Type B pancreatic cell (in vitro differentiated cells): ENCODE measurements at regions not wholly inside any gene's neighbourhood (a gene's known extent, or its start where the extent isn't known, plus 50 kb on each side); places are given as distances from the start of the nearest gene placed in this dataset.

Experiments
- DNase-seq: peaks from one replicate; pipeline ENCODE4 v3.0.0; 2021; ENCODE audit warnings: mixed read lengths; ENCODE audit not compliant: unreplicated experiment; ENCODE audit errors: extremely low spot score
- H3K27ac Mint-ChIP-seq: 2 replicates; pipeline ENCODE4 v1.8.0; 2021; ENCODE audit warnings: mild to moderate bottlenecking, mixed read lengths
- H3K27me3 Mint-ChIP-seq: 2 replicates; pipeline ENCODE4 v1.8.0; 2021; ENCODE audit warnings: mixed read lengths
- H3K36me3 Mint-ChIP-seq: 2 replicates; pipeline ENCODE4 v1.8.0; 2021; ENCODE audit warnings: mixed read lengths
- H3K4me1 Mint-ChIP-seq: one replicate; pipeline ENCODE4 v1.8.0; 2021; ENCODE audit warnings: mixed read lengths; ENCODE audit not compliant: unreplicated experiment
- H3K4me3 Mint-ChIP-seq: 2 replicates; pipeline ENCODE4 v1.8.0; 2021; ENCODE audit warnings: mild to moderate bottlenecking, mixed read lengths
- H3K9me3 Mint-ChIP-seq: 2 replicates; pipeline ENCODE4 v1.8.0; 2021; ENCODE audit warnings: mixed read lengths
- TF ChIP-seq, protein P1 (sequence below): fragments of 200-600 bp; sonication (generic); conservative IDR thresholded peaks from 2 replicates; pipeline ENCODE4 v1.5.0; 2021; ENCODE audit warnings: antibody characterized with exemption, mild to moderate bottlenecking

DNA sequence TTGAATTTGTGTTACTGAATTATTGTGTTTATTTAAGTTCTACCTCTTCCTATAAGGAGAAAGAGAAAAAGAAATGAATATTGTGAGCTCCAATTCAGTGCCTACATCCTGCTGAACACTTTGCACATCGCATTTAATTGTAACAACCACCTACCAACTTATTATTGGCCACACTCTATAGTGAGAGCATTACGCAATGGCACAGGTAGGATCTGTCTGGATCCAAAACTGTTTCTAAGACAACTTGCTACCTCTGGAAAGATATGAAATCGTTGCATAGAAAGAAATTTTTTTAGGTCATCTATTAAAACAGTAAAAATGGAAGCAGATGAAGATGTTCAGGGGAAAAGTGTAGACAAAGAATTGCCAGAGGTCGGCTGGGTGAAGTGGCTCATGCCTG lies 227.2 kb upstream of the SNX2 start:
- Mint-ChIP-seq H3K27me3 (peaks cover 5% of the 10 kb centered on the region), H3K36me3 (no peaks in the 10 kb centered on the region), H3K9me3 (peaks cover 14% of the 10 kb centered on the region), H3K4me3 (no peak overlapping the region), H3K4me1 (peaks cover 9% of the 10 kb centered on the region), H3K27ac (no peak overlapping the region)
- TF ChIP-seq, protein P1, sequence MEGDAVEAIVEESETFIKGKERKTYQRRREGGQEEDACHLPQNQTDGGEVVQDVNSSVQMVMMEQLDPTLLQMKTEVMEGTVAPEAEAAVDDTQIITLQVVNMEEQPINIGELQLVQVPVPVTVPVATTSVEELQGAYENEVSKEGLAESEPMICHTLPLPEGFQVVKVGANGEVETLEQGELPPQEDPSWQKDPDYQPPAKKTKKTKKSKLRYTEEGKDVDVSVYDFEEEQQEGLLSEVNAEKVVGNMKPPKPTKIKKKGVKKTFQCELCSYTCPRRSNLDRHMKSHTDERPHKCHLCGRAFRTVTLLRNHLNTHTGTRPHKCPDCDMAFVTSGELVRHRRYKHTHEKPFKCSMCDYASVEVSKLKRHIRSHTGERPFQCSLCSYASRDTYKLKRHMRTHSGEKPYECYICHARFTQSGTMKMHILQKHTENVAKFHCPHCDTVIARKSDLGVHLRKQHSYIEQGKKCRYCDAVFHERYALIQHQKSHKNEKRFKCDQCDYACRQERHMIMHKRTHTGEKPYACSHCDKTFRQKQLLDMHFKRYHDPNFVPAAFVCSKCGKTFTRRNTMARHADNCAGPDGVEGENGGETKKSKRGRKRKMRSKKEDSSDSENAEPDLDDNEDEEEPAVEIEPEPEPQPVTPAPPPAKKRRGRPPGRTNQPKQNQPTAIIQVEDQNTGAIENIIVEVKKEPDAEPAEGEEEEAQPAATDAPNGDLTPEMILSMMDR: no peak
- DNase-seq: no peak

DNA sequence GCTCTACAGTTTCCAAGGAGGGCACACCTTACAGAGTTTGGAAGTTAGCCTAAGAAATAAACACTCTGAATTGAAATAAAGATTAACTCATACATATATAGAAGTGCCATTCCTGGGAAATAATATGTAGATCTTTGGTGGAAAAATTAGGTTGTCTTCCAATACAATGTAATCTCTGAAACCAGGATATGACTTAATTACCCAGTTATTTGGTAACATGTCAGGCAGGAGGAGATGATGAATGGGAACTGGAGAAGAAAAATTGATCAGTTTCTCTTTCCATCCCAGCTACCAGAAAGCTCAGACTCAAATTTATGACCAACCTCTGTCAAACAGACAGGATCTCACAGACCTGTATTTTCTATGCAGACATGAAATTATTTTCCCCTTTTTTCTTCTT lies 215.2 kb upstream of the SNX2 start:
- H3K4me3 Mint-ChIP-seq: no peak overlapping the region
- peaks cover 4% of the 10 kb centered on the region for H3K27me3 Mint-ChIP-seq
- DNase-seq: no peak
- no peaks in the 10 kb centered on the region for H3K36me3 Mint-ChIP-seq
- no peak overlapping the region for H3K27ac Mint-ChIP-seq
- TF ChIP-seq, protein P1: no peak
- H3K4me1 Mint-ChIP-seq: no peaks in the 10 kb centered on the region
- H3K9me3 Mint-ChIP-seq: peaks cover 17% of the 10 kb centered on the region

DNA sequence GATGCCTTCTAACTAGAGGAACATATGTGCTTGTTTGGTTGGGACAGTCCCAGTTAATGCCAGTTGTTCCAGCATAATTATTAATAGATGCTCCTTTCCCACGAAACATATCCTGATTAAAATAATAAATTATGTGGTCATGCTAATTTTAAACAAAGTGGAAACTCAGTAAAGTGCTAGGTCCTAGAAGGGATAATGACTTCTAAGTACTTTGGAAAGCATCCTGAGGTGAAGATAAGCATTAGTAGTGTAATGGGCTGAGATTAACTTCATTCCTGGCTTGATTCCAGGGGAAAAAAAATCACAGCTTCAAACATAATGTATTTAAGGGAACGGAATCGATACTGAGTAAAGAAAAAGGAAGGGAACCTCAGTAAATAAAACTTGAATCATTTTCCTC lies 213.7 kb upstream of the SNX2 start:
- TF ChIP-seq, protein P1: no peak
- H3K9me3 Mint-ChIP-seq: peaks cover 13% of the 10 kb centered on the region
- H3K36me3 Mint-ChIP-seq: no peaks in the 10 kb centered on the region
- no peak for DNase-seq
- peaks cover 7% of the 10 kb centered on the region for H3K27me3 Mint-ChIP-seq
- no peak overlapping the region for H3K27ac Mint-ChIP-seq
- H3K4me1 Mint-ChIP-seq: no peaks in the 10 kb centered on the region
- no peak overlapping the region for H3K4me3 Mint-ChIP-seq

DNA sequence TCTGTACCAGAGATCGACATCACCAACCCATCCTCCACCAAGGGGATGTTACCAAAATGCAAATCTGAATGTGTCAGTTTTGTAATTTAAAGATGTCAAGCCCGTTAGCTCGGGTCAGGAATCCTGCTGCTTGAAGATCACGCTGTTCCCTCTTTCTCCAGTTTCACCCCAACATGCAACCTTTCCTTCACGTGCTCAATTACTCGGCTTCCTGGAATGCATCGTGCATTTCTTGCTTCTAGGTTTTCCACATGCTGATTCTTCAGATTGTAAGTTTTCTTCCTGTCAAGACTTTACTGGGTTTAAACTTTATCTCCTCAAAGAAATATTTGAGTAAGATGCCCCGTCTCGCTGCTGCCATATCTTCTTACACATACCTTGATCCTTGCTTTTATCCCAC lies 209.5 kb upstream of the SNX2 start:
- H3K27ac Mint-ChIP-seq: no peak overlapping the region
- H3K4me1 Mint-ChIP-seq: no peaks in the 10 kb centered on the region
- no peak overlapping the region for H3K4me3 Mint-ChIP-seq
- H3K36me3 Mint-ChIP-seq: no peaks in the 10 kb centered on the region
- H3K27me3 Mint-ChIP-seq: peaks cover 7% of the 10 kb centered on the region
- no peaks in the 10 kb centered on the region for H3K9me3 Mint-ChIP-seq
- DNase-seq: no peak
- TF ChIP-seq, protein P1: no peak

DNA sequence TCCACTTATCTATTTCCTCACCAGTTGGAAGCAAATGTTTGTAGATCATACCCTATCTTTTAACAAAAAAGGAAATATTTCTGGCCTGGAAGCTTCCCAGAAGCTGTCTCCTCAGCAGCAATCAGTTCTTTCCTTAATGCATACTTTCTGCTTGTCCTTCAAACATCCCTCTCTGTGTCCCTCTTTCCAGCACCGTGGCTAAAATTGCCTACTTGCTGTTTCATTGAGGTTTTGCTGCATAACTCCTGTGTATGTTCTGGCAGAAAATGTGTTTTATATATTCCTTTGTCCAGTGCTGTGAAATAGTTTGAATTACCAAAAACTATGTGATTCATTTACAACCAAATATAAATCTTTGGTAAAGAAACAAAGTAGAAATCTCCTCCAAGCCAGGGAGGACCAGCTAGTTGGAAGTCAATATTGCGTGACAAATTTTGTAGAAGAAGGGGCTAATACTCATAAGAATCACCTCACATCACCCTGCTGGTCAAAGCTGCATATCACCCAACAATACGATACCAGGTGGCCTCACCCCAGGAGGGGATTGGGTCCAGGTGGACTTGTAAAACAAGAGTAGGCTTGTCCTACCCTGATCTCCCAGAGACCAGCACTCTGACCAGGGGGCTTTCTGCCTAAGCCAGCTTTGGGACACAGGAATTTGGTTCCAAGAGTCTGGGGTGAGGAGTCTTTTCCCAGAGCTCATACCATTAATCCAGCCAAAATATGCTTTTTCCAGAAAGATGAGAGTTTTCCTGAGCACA lies 198.4 kb upstream of the SNX2 start:
- no peak for DNase-seq
- no peak overlapping the region for H3K27ac Mint-ChIP-seq

More for the DNA sequence above, 198.4 kb upstream of the SNX2 start:
- TF ChIP-seq, protein P1: no peak
- no peak overlapping the region for H3K4me3 Mint-ChIP-seq
- H3K36me3 Mint-ChIP-seq: no peaks in the 10 kb centered on the region
- H3K9me3 Mint-ChIP-seq: no peaks in the 10 kb centered on the region
- no peaks in the 10 kb centered on the region for H3K4me1 Mint-ChIP-seq
- peaks cover 10% of the 10 kb centered on the region for H3K27me3 Mint-ChIP-seq
